ENCODE measurements at regions not wholly inside any gene's neighbourhood (a gene's known extent, or its start where the extent isn't known, plus 50 kb on each side); places are given as distances from the start of the nearest gene placed in this dataset.

DNA sequence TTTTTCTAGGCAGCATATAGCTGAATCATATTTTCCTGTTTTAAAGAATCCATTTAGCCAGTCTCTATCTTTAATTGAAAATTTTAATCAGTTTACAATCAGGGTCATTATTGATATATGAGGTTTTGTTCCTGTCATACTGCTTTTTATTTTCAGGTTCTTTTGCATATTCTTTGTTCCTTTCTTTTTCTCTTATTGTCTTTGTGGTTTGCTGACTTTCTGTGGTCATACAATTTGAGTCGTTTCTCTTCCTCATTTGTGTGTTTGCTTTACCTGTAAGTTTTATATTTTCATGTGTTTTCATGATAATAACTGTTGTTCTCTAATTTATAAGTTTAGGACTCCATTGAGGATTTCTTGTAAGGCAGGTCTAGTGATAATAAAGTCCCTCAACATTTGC is 812.6 kb downstream of the DACH1 start:
- no peak for TF ChIP-seq EP300 (IDR thresholded peaks at IDR 0.05)
- TF ChIP-seq, protein P1, sequence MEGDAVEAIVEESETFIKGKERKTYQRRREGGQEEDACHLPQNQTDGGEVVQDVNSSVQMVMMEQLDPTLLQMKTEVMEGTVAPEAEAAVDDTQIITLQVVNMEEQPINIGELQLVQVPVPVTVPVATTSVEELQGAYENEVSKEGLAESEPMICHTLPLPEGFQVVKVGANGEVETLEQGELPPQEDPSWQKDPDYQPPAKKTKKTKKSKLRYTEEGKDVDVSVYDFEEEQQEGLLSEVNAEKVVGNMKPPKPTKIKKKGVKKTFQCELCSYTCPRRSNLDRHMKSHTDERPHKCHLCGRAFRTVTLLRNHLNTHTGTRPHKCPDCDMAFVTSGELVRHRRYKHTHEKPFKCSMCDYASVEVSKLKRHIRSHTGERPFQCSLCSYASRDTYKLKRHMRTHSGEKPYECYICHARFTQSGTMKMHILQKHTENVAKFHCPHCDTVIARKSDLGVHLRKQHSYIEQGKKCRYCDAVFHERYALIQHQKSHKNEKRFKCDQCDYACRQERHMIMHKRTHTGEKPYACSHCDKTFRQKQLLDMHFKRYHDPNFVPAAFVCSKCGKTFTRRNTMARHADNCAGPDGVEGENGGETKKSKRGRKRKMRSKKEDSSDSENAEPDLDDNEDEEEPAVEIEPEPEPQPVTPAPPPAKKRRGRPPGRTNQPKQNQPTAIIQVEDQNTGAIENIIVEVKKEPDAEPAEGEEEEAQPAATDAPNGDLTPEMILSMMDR (IDR thresholded peaks at IDR 0.05), result no peak
